Endothelial cell of umbilical vein (primary cell): ENCODE measurements at regions not wholly inside any gene's neighbourhood (a gene's known extent, or its start where the extent isn't known, plus 50 kb on each side); places are given as distances from the start of the nearest gene placed in this dataset.

Experiments used
- BruUV-seq: library from RNA; stranded (reverse); fragments of 400-500 nt; replicated peaks from 2 replicates; lab custom pipeline; 2021; lab: Mats Ljungman, UMichigan
- CTCF ChIA-PET: fragments of 300-600, 350-600 bp; sonication (Branson Sonifier 250); formaldehyde crosslinking; loops from one replicate; lab custom pipeline; 2021; ENCODE audit warnings: antibody characterized with exemption, inconsistent platforms; lab: Charles Lee
- POLR2A ChIA-PET: fragments of 300-600, 350-600 bp; sonication (Branson Sonifier 250); formaldehyde crosslinking; loops from one replicate; lab custom pipeline; 2021; ENCODE audit warnings: antibody characterized with exemption, inconsistent platforms; lab: Charles Lee
- DNase-seq: peaks from one replicate; pipeline ENCODE4 v3.0.0-alpha.2; 2011; ENCODE audit warnings: low read depth, low spot score
- FAIRE-seq: peaks from 2 replicates; lab custom pipeline; 2011; peaks lifted over from hg19 to GRCh38; lab: Jason Lieb, UNC
- H2AFZ ChIP-seq: 2 replicates; pipeline ENCODE4 v1.6.0; 2012; ENCODE audit warnings: low read depth, low read length, control low read depth, inconsistent platforms
- H3K27ac ChIP-seq: 2 replicates; pipeline ENCODE4 v1.5.1; 2011; ENCODE audit warnings: low read depth, mild to moderate bottlenecking, control low read depth, low read length, moderate library complexity; ENCODE audit not compliant: insufficient read depth
- H3K27me3 ChIP-seq, 2 experiments: 2 replicates each; pipeline versions ENCODE4 v1.6.0 to v1.6.1; 2011; ENCODE audit warnings: low read length in 2 of 2, mixed read lengths in 1 of 2; ENCODE audit not compliant: control insufficient read depth in 2 of 2, insufficient read depth in 2 of 2
- H3K36me3 ChIP-seq, 2 experiments: 2 replicates in 1 of 2; 3 replicates in 1 of 2; pipeline ENCODE4 v1.5.1; 2011; ENCODE audit warnings: low read length in 2 of 2, mild to moderate bottlenecking in 1 of 2, moderate library complexity in 1 of 2; ENCODE audit not compliant: control insufficient read depth in 2 of 2, insufficient read depth in 2 of 2; ENCODE audit errors: extremely low read depth in 1 of 2
- H3K4me1 ChIP-seq: 3 replicates; pipeline ENCODE4 v1.5.1; 2011; ENCODE audit warnings: mild to moderate bottlenecking, low read length; ENCODE audit not compliant: control insufficient read depth, insufficient read depth; ENCODE audit errors: extremely low read depth
- H3K4me2 ChIP-seq: 2 replicates; pipeline ENCODE4 v1.6.1; 2011; ENCODE audit warnings: low read length, control low read depth, mixed read lengths; ENCODE audit not compliant: insufficient read depth
- H3K4me3 ChIP-seq, 3 experiments: fragments of 200-600 bp in 1 of 3; sonication (generic), shearing (Covaris generic) in 1 of 3; replicated peaks in 1 of 3; 2 replicates each; pipeline ENCODE4 v1.5.1; 2011 to 2016; ENCODE audit warnings: control low read depth in 3 of 3, low read length in 3 of 3, mild to moderate bottlenecking in 2 of 3, inconsistent platforms in 1 of 3, low read depth in 1 of 3, moderate library complexity in 1 of 3; ENCODE audit not compliant: insufficient read depth in 1 of 3
- H3K79me2 ChIP-seq: 2 replicates; pipeline ENCODE4 v1.6.0; 2012; ENCODE audit warnings: low read length, inconsistent platforms; ENCODE audit not compliant: control insufficient read depth, insufficient read depth
- H3K9ac ChIP-seq: replicated peaks from 2 replicates; pipeline ENCODE3; 2011; ENCODE audit warnings: low read length, control low read depth; ENCODE audit not compliant: insufficient read depth; ENCODE audit errors: extremely low read depth
- H3K9me1 ChIP-seq: replicated peaks from 3 replicates; pipeline ENCODE4 v1.6.0; 2011; ENCODE audit warnings: mild to moderate bottlenecking, low read length; ENCODE audit not compliant: control insufficient read depth, insufficient read depth; ENCODE audit errors: extremely low read depth
- H3K9me3 ChIP-seq: replicated peaks from 2 replicates; pipeline ENCODE4 v1.5.1; 2012; ENCODE audit warnings: low read length, inconsistent platforms; ENCODE audit not compliant: control insufficient read depth, insufficient read depth
- H4K20me1 ChIP-seq: replicated peaks from 2 replicates; pipeline ENCODE3; 2011; ENCODE audit warnings: mild to moderate bottlenecking, low read length; ENCODE audit not compliant: control insufficient read depth, insufficient read depth; ENCODE audit errors: extremely low read depth
- CTCF ChIP-seq, 2 donors: IDR thresholded peaks; 1 replicate in 1 of 2; 2 replicates in 1 of 2; pipeline ENCODE4 v1.5.1; 2011; ENCODE audit warnings: low read length in 2 of 2, mild to moderate bottlenecking in 2 of 2, moderate library complexity in 2 of 2, control low read depth in 1 of 2, inconsistent platforms in 1 of 2, low read depth in 1 of 2; ENCODE audit not compliant: insufficient read depth in 1 of 2; ENCODE audit errors: extremely low read depth in 1 of 2
- EZH2 ChIP-seq: IDR thresholded peaks from 2 replicates; pipeline ENCODE4 v1.6.1; 2012; ENCODE audit warnings: borderline replicate concordance, low read depth, mild to moderate bottlenecking, moderate library complexity, low read length, inconsistent platforms; ENCODE audit not compliant: severe bottlenecking
- FOS ChIP-seq: IDR thresholded peaks from 2 replicates; pipeline ENCODE4 v1.6.1; 2011; ENCODE audit warnings: mild to moderate bottlenecking, low read length, moderate library complexity, borderline replicate concordance; ENCODE audit not compliant: insufficient read depth
- GATA2 ChIP-seq: IDR thresholded peaks from 2 replicates; pipeline ENCODE4 v1.7.0; 2011; ENCODE audit warnings: low read depth, mild to moderate bottlenecking, moderate library complexity, mixed read lengths, low read length; ENCODE audit not compliant: insufficient read length, insufficient read depth
- JUN ChIP-seq: IDR thresholded peaks from 2 replicates; pipeline ENCODE4 v1.6.1; 2011; ENCODE audit warnings: borderline replicate concordance, low read depth; ENCODE audit not compliant: insufficient read length, insufficient read depth
- MAX ChIP-seq: IDR thresholded peaks from 2 replicates; pipeline ENCODE4 v1.6.1; 2011; ENCODE audit not compliant: insufficient read depth, insufficient read length
- MYC ChIP-seq: IDR thresholded peaks from one replicate; pipeline ENCODE4 v1.6.1; 2011; ENCODE audit warnings: mild to moderate bottlenecking, low read depth, low read length
- POLR2A ChIP-seq: IDR thresholded peaks from 2 replicates; pipeline ENCODE4 v1.6.1; 2012; ENCODE audit warnings: low read depth, mild to moderate bottlenecking, control low read depth, low read length
- POLR2AphosphoS5 ChIP-seq: IDR thresholded peaks from 2 replicates; pipeline ENCODE4 v1.6.1; 2012; ENCODE audit warnings: low read depth, mild to moderate bottlenecking, control low read depth, low read length, moderate library complexity; ENCODE audit not compliant: insufficient read depth
- dilution Hi-C: fragments of 300-500 bp; cut with MboI; formaldehyde crosslinking; loops from one replicate; pipeline ENCODE4 v1.15.0; 2019; ENCODE audit warnings: low sequenced_read_pairs; ENCODE audit not compliant: extremely low pct_ligation_motif_present
- intact Hi-C: fragments of 100-400 bp; cut with micrococcal nuclease; formaldehyde crosslinking; loops from one replicate; pipeline ENCODE4 v1.10.0; 2022

DNA sequence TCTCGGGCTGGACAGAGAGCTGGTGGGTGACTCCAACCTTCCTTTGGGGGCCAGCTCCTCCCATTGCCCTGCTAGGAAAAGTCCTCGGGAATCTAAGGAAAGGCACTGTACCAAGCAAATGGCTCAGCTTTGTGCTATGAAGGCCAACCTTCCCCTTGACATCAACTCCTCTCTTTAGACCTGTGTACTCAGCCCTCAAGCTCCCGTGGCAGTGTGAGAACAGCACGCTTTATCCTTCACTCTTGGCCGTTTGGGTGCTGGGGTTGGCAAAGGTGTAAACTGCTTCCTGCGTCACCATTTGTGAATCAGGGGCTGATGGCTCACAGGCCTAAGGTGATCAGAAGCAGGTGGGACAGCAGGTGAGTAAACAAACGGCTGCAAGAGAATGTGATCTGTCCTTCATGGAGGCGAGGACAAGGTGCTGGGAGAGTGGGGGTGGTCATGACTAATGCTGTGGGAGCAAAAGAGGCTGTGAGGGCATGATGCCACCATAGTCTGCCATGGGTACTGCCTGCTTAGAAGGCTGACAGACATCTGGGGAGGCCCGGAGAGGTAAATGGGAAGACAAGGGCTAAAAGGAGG lies 165.2 kb upstream of the TPM1 start:
- no peak overlapping the region for H3K4me2 ChIP-seq
- no TSS peak for BruUV-seq
- H3K4me3 ChIP-seq, result no peak overlapping the region
- H2AFZ ChIP-seq, result no peak overlapping the region
- no peaks in the 10 kb centered on the region for H3K79me2 ChIP-seq
- H3K9ac ChIP-seq, result no peak overlapping the region
- H3K27me3 ChIP-seq, result no peaks in the 10 kb centered on the region
- no peaks in the 10 kb centered on the region for H3K9me1 ChIP-seq
- no peaks in the 10 kb centered on the region for H4K20me1 ChIP-seq
- no peak overlapping the region for H3K27ac ChIP-seq
- ChIA-PET POLR2A (no interaction called here), CTCF (no interaction called here)
- H3K9me3 ChIP-seq, result no peaks in the 10 kb centered on the region
- dilution Hi-C loops (no loop called here), intact Hi-C loops (no loop called here)
- H3K36me3 ChIP-seq, result no peaks in the 10 kb centered on the region
- DNase-seq, result no peak
- TF ChIP-seq POLR2AphosphoS5 (no peak), MYC (no peak), EZH2 (no peak), MAX (no peak), JUN (no peak), POLR2A (no peak), FOS (no peak), CTCF (IDR thresholded peaks at IDR 0.05; ENCODE audit: extremely low read depth in 1 of 2, insufficient read depth in 1 of 2, low read depth in 1 of 2, low read length in 2 of 2) (no peak), GATA2 (no peak)
- H3K4me1 ChIP-seq, result peaks cover 18% of the 10 kb centered on the region
- FAIRE-seq, result no peak
